Gastrocnemius medialis (tissue), 4 donors: ENCODE measurements at regions not wholly inside any gene's neighbourhood (a gene's known extent, or its start where the extent isn't known, plus 50 kb on each side); places are given as distances from the start of the nearest gene placed in this dataset.

Experiments used
- POLR2A ChIP-seq, 2 donors: fragments of 450-650 bp; IDR thresholded peaks; one replicate each; pipeline ENCODE4 v1.6.1; 2017; ENCODE audit warnings: antibody characterized with exemption in 2 of 2, mild to moderate bottlenecking in 2 of 2, moderate library complexity in 2 of 2
- TF ChIP-seq, protein P1 (sequence below), 5 experiments: fragments of 450-650 bp in 3 of 5; fragments of 200-600 bp in 2 of 5; sonication (generic) in 2 of 5; IDR thresholded peaks in 4 of 5; conservative IDR thresholded peaks in 1 of 5; 1 replicate in 4 of 5; 2 replicates in 1 of 5; pipeline ENCODE4 v1.5.1; 2016 to 2019; ENCODE audit warnings: antibody characterized with exemption in 5 of 5, mild to moderate bottlenecking in 3 of 5, moderate library complexity in 3 of 5

DNA sequence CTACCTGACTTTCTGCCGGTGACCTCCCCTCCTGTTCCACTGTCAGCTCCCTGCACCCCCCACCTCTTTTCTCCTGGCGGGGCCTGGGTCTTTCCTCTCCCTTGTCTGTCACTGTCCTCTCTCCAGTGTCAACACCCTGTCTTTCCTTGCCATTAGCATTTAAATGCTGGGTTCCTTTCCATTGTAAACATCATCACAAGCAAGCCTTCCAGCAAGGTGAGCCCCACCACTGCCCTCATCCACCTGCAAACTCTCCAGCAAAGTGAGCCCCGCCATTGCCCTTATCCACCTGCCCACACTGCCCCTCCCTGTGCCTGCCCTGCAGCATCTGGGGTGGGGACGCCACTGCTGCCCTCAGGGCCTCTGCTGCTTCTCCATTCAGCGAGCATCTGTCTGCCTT lies 195.0 kb downstream of the ENGASE start:
- TF ChIP-seq, protein P1, sequence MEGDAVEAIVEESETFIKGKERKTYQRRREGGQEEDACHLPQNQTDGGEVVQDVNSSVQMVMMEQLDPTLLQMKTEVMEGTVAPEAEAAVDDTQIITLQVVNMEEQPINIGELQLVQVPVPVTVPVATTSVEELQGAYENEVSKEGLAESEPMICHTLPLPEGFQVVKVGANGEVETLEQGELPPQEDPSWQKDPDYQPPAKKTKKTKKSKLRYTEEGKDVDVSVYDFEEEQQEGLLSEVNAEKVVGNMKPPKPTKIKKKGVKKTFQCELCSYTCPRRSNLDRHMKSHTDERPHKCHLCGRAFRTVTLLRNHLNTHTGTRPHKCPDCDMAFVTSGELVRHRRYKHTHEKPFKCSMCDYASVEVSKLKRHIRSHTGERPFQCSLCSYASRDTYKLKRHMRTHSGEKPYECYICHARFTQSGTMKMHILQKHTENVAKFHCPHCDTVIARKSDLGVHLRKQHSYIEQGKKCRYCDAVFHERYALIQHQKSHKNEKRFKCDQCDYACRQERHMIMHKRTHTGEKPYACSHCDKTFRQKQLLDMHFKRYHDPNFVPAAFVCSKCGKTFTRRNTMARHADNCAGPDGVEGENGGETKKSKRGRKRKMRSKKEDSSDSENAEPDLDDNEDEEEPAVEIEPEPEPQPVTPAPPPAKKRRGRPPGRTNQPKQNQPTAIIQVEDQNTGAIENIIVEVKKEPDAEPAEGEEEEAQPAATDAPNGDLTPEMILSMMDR (IDR thresholded peaks at IDR 0.05 in 4 of 5, conservative IDR thresholded peaks at IDR 0.05 in 1 of 5): no peak
- TF ChIP-seq POLR2A (IDR thresholded peaks at IDR 0.05): no peak
